Activated CD4-positive, alpha-beta T cell treated with anti-CD3 and anti-CD28 coated beads, Interleukin-2, amount 10 ng/mL, durations not matched to agents 24 days and 14 days (primary cell): ENCODE measurements at regions not wholly inside any gene's neighbourhood (a gene's known extent, or its start where the extent isn't known, plus 50 kb on each side); places are given as distances from the start of the nearest gene placed in this dataset.

Experiments
- DNase-seq: peaks from one replicate; pipeline ENCODE4 v3.0.0; 2022
- H3K27ac Mint-ChIP-seq: one replicate; pipeline ENCODE4 v1.8.0; 2022; ENCODE audit warnings: mild to moderate bottlenecking, mixed read lengths
- H3K27me3 Mint-ChIP-seq: one replicate; pipeline ENCODE4 v1.8.0; 2022; ENCODE audit warnings: mixed read lengths
- H3K36me3 Mint-ChIP-seq: one replicate; pipeline ENCODE4 v1.8.0; 2022; ENCODE audit warnings: low read depth, mild to moderate bottlenecking, mixed read lengths
- H3K4me1 Mint-ChIP-seq: one replicate; pipeline ENCODE4 v1.8.0; 2021; ENCODE audit warnings: mixed read lengths
- H3K4me3 Mint-ChIP-seq: one replicate; pipeline ENCODE4 v1.8.0; 2022; ENCODE audit warnings: mild to moderate bottlenecking, moderate library complexity, mixed read lengths
- H3K9me3 Mint-ChIP-seq: one replicate; pipeline ENCODE4 v1.8.0; 2021; ENCODE audit warnings: mixed read lengths
- intact Hi-C: fragments of 100-400 bp; cut with micrococcal nuclease; formaldehyde crosslinking; loops from one replicate; pipeline ENCODE4 v1.15.1; 2023

- no peak overlapping the region for H3K27ac Mint-ChIP-seq
- H3K4me3 Mint-ChIP-seq, result no peak overlapping the region
- intact Hi-C loops, result no loop called here
- H3K9me3 Mint-ChIP-seq, result no peaks in the 10 kb centered on the region
- H3K36me3 Mint-ChIP-seq, result no peaks in the 10 kb centered on the region
- no peaks in the 10 kb centered on the region for H3K27me3 Mint-ChIP-seq
- DNase-seq, result no peak
- no peaks in the 10 kb centered on the region for H3K4me1 Mint-ChIP-seq
Observed at GRCh38 chr5:110362261-110362660, 364.2 kb downstream of the TMEM232 start.

DNA sequence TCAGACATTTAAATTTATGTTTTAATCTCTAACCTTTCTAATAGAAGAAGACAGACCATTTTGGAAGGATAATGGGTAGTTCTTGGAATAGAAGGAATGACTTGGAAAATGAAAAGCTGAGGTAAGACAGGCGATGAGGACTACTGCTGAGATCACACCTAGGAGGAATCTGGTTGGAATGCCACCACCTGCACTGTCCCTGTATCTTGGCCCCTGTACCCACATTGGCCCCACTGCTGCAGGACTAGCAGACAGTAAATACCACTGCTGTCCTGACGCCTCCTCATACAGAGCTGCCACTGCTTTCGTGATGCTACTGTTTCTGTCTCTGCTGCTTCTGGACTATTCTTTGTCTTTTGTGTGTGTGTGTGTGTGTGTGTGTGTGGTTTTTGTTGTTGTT is 359.8 kb downstream of the TMEM232 start:
- Mint-ChIP-seq H3K27me3 (no peaks in the 10 kb centered on the region), H3K9me3 (no peaks in the 10 kb centered on the region), H3K4me3 (no peak overlapping the region), H3K27ac (no peak overlapping the region), H3K4me1 (no peaks in the 10 kb centered on the region), H3K36me3 (no peaks in the 10 kb centered on the region)
- intact Hi-C loops, result no loop called here
- no peak for DNase-seq
